SK-N-SH treated with all-trans-retinoic acid at 6 μM for 48 hours (cell line): ENCODE measurements at regions not wholly inside any gene's neighbourhood (a gene's known extent, or its start where the extent isn't known, plus 50 kb on each side); places are given as distances from the start of the nearest gene placed in this dataset.

ENCODE experiments used
- ISL1 ChIP-seq: fragments of 250-450 bp; sonication (Bioruptor Pico); IDR thresholded peaks from 2 replicates; pipeline ENCODE4 v2.1.2; 2022; ENCODE audit warnings: mild to moderate bottlenecking, moderate library complexity
- PPARA ChIP-seq: fragments of 250-450 bp; sonication (Bioruptor Pico); IDR thresholded peaks from 2 replicates; pipeline ENCODE4 v1.5.0; 2020; ENCODE audit warnings: mild to moderate bottlenecking, borderline replicate concordance

- TF ChIP-seq ISL1 (no peak), PPARA (CRISPR knock-in tag) (no peak)
These were observed 75.9 kb upstream of the PTPRZ1 start for GRCh38 chr7:121796936-121797656.
